ENCODE measurements at regions not wholly inside any gene's neighbourhood (a gene's known extent, or its start where the extent isn't known, plus 50 kb on each side); places are given as distances from the start of the nearest gene placed in this dataset.
"Not testable (repeated sequence)": the region's sequence is repeated elsewhere in the genome, so short reads cannot be mapped to it uniquely, and the experiment has no call there.

DNA sequence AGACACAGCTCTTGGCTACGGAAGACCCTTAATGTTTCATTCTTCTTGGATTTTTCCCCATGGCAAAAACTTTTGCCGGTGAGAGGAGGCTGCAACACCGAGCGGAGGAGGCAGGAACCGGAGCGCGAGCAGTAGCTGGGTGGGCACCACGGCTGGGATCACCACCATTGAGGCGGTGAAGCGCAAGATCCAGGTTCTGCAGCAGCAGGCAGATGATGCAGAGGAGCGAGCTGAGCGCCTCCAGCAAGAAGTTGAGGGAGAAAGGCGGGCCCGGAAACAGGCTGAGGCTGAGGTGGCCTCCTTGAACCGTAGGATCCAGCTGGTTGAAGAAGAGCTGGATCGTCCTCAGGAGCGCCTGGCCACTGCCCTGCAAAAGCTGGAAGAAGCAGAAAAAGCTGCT is 108.2 kb upstream of the TOX3 start:
- H3K4ac ChIP-seq (replicated peaks; ENCODE audit: insufficient read length, low read depth, low read length); H4K20me1 ChIP-seq (replicated peaks in 1 of 2; ENCODE audit: control insufficient read depth in 1 of 2, insufficient read depth in 2 of 2, low read length in 2 of 2); H4K5ac ChIP-seq (ENCODE audit: insufficient read length, low read depth, low read length); H2BK15ac ChIP-seq (ENCODE audit: low read length); H3K9ac ChIP-seq (replicated peaks in 1 of 4; ENCODE audit: extremely low read depth in 1 of 4, low read depth in 3 of 4, low read length in 3 of 4); H3K79me2 ChIP-seq (ENCODE audit: control insufficient read depth in 1 of 2, insufficient read depth in 2 of 2, low read length in 2 of 2); H3K4me2 ChIP-seq (ENCODE audit: insufficient read depth in 1 of 2, low read depth in 2 of 2, low read length in 2 of 2); H2BK120ac ChIP-seq (replicated peaks; ENCODE audit: low read depth, low read length); H3K4me1 ChIP-seq (replicated peaks in 1 of 4; ENCODE audit: control insufficient read depth in 3 of 4, insufficient read depth in 4 of 4, low read length in 3 of 4); H3K4me3 ChIP-seq (ENCODE audit: extremely low read depth in 1 of 4, insufficient read depth in 2 of 4, low read depth in 3 of 4, low read length in 4 of 4); FAIRE-seq; H4K8ac ChIP-seq (ENCODE audit: extremely low read depth, insufficient read depth, low read length); H2BK20ac ChIP-seq (ENCODE audit: low read length); H3K23me2 ChIP-seq (ENCODE audit: low read depth, low read length); H2AK5ac ChIP-seq (ENCODE audit: low read depth, low read length); H3K9me3 ChIP-seq (ENCODE audit: insufficient read depth in 2 of 2, low read depth in 1 of 2, low read length in 1 of 2); CTCF ChIA-PET (ENCODE audit: partially characterized antibody); H3K36me3 ChIP-seq (ENCODE audit: control insufficient read depth in 2 of 4, insufficient read depth in 4 of 4, low read length in 3 of 4); H3K27ac ChIP-seq (ENCODE audit: low read depth, low read length); POLR2A ChIA-PET (ENCODE audit: partially characterized antibody); H2BK5ac ChIP-seq (ENCODE audit: low read depth, low read length); H3K79me1 ChIP-seq (ENCODE audit: low read depth, low read length); H2BK12ac ChIP-seq (ENCODE audit: low read depth, low read length); H3K56ac ChIP-seq (replicated peaks; ENCODE audit: insufficient read length, low read depth, low read length); H4K91ac ChIP-seq (replicated peaks; ENCODE audit: insufficient read length, low read length); H3K14ac ChIP-seq (ENCODE audit: insufficient read length); H3K27me3 ChIP-seq (replicated peaks in 1 of 4; ENCODE audit: control insufficient read depth in 3 of 4, extremely low read depth in 1 of 4, insufficient read depth in 3 of 4, low read length in 3 of 4); H3K18ac ChIP-seq (ENCODE audit: extremely low read depth, low read length); DNase-seq (ENCODE audit: low read depth in 1 of 2, low spot score in 2 of 2); H2AFZ ChIP-seq (ENCODE audit: low read length); H3K23ac ChIP-seq (ENCODE audit: insufficient read length): not testable (repeated sequence)
- WGBS, 2 experiments (ENCODE audit: extremely low coverage in 1 of 2, insufficient coverage in 1 of 2, insufficient read length in 1 of 2, insufficient replicate concordance in 2 of 2, low coverage in 1 of 2, low lambda C conversion rate in 2 of 2, missing lambda C conversion rate in 1 of 2), result 97% methylated on average over 17 of the region's 17 CpGs; no CpG with 5 or more reads in 1 of the 2 experiments
